A549 (cell line): ENCODE measurements at regions not wholly inside any gene's neighbourhood (a gene's known extent, or its start where the extent isn't known, plus 50 kb on each side); places are given as distances from the start of the nearest gene placed in this dataset.

Source experiments
- ATAC-seq, 2 experiments: fragments of 200-7000 bp in 1 of 2; fragments of >200 bp in 1 of 2; cut with Nextera tagmentation in 1 of 2; cut with Tn5 transposase in 1 of 2; 3 replicates each; pipeline versions ENCODE4 v1.8.0 to v1.9.1; 2018 to 2020; ENCODE audit warnings: mild to moderate bottlenecking in 1 of 2, moderate library complexity in 1 of 2
- CTCF ChIA-PET: fragments of 300-600 bp; sonication (Branson Sonifier 250); formaldehyde crosslinking; extraction: SDS; loops from one replicate; lab custom pipeline; 2021; ENCODE audit warnings: antibody characterized with exemption, inconsistent platforms; lab: Yijun Ruan, JAX
- POLR2A ChIA-PET: fragments of 350-600 bp; formaldehyde crosslinking; extraction: SDS; loops from one replicate; lab custom pipeline; 2021; ENCODE audit warnings: antibody characterized with exemption, inconsistent platforms; lab: Yijun Ruan, JAX
- DNase-seq, 2 experiments: peaks; one replicate each; pipeline versions ENCODE4 v3.0.0 to v3.0.0-alpha.2; 2011 to 2016; ENCODE audit warnings: low read depth in 1 of 2, low spot score in 1 of 2
- FAIRE-seq: peaks from 2 replicates; lab custom pipeline; 2011; peaks lifted over from hg19 to GRCh38; lab: Jason Lieb, UNC
- H3K27ac ChIP-seq, 2 experiments: fragments of >200 bp; sonication (Bioruptor Twin); formaldehyde crosslinking; 3 replicates each; pipeline ENCODE4 v1.5.1; 2016 to 2017
- H3K4me1 ChIP-seq: fragments of >200 bp; sonication (Bioruptor Twin); formaldehyde crosslinking; 3 replicates; pipeline ENCODE4 v1.6.1; 2016
- H3K4me2 ChIP-seq: fragments of >200 bp; sonication (Bioruptor Twin); formaldehyde crosslinking; 3 replicates; pipeline ENCODE4 v1.6.1; 2016
- H3K4me3 ChIP-seq: fragments of >200 bp; sonication (Bioruptor Twin); formaldehyde crosslinking; 3 replicates; pipeline ENCODE4 v1.5.1; 2016
- H3K9me3 ChIP-seq: fragments of >200 bp; sonication (Bioruptor Twin); formaldehyde crosslinking; 3 replicates; pipeline ENCODE4 v1.6.1; 2016
- FOXS1 ChIP-seq: fragments of 250-450 bp; sonication (Bioruptor Pico); IDR thresholded peaks from 2 replicates; pipeline ENCODE4 v1.5.0; 2020; ENCODE audit warnings: mild to moderate bottlenecking, moderate library complexity
- HOXB5 ChIP-seq: fragments of 250-450 bp; sonication (Bioruptor Pico); IDR thresholded peaks from 2 replicates; pipeline ENCODE4 v1.5.0; 2020; ENCODE audit warnings: mild to moderate bottlenecking, moderate library complexity
- NPAS2 ChIP-seq: fragments of 250-450 bp; sonication (Bioruptor Pico); IDR thresholded peaks from 2 replicates; pipeline ENCODE4 v1.8.0; 2022; ENCODE audit warnings: mild to moderate bottlenecking, moderate library complexity, borderline replicate concordance
- PHF8 ChIP-seq: fragments of 200-600 bp; sonication (generic); IDR thresholded peaks from 2 replicates; pipeline ENCODE4 v1.6.1; 2016; ENCODE audit warnings: low read depth, mild to moderate bottlenecking, antibody characterized with exemption, moderate library complexity, borderline replicate concordance
- POLR2A ChIP-seq: IDR thresholded peaks from 2 replicates; pipeline ENCODE4 v1.6.1; 2012; ENCODE audit warnings: mild to moderate bottlenecking, low read length
- POLR2AphosphoS2 ChIP-seq: conservative IDR thresholded peaks from 2 replicates; pipeline ENCODE4 v1.6.1; 2012; ENCODE audit warnings: low read length, improper control_type of control experiment, inconsistent platforms
- TP53 ChIP-seq: fragments of 250-450 bp; sonication (Bioruptor Pico); IDR thresholded peaks from 2 replicates; pipeline ENCODE4 v1.5.0; 2021; ENCODE audit warnings: mild to moderate bottlenecking, moderate library complexity
- WGBS: methylation state at CpG from one replicate; pipeline ENCODE4 v1.1.6; 2017; ENCODE audit errors: missing lambda C conversion rate; 5-methylcytosine and 5-hydroxymethylcytosine counted together
- TF ChIP-seq, protein P1 (sequence below): IDR thresholded peaks from 2 replicates; pipeline ENCODE4 v1.6.1; 2012
- TF ChIP-seq, protein P2 (sequence below): fragments of 150-350 bp; IDR thresholded peaks from 2 replicates; pipeline ENCODE4 v1.6.1; 2014; ENCODE audit warnings: low read depth, mild to moderate bottlenecking, low read length
- TF ChIP-seq, protein P3 (sequence below): fragments of 250-450 bp; sonication (Bioruptor Pico); IDR thresholded peaks from 2 replicates; pipeline ENCODE4 v1.5.0; 2020; ENCODE audit warnings: low read depth, mild to moderate bottlenecking, moderate library complexity
- TF ChIP-seq, protein P4 (sequence below): fragments of 450-650 bp; IDR thresholded peaks from 2 replicates; pipeline ENCODE4 v1.6.1; 2014; ENCODE audit warnings: antibody characterized with exemption
- TF ChIP-seq, protein P5 (sequence below): fragments of 250-450 bp; sonication (Bioruptor Pico); IDR thresholded peaks from 2 replicates; pipeline ENCODE4 v1.5.0; 2021; ENCODE audit warnings: mild to moderate bottlenecking, moderate library complexity, borderline replicate concordance
- TF ChIP-seq, protein P6 (sequence below): fragments of >200 bp; sonication (Bioruptor Twin); formaldehyde crosslinking; IDR thresholded peaks from 2 replicates; pipeline ENCODE4 v1.6.1; 2016

GRCh38 chr16:65663774-65664173 lies 541.9 kb upstream of the CDH11 start (continued):
- TF ChIP-seq PHF8: no peak
- TF ChIP-seq, protein P1, sequence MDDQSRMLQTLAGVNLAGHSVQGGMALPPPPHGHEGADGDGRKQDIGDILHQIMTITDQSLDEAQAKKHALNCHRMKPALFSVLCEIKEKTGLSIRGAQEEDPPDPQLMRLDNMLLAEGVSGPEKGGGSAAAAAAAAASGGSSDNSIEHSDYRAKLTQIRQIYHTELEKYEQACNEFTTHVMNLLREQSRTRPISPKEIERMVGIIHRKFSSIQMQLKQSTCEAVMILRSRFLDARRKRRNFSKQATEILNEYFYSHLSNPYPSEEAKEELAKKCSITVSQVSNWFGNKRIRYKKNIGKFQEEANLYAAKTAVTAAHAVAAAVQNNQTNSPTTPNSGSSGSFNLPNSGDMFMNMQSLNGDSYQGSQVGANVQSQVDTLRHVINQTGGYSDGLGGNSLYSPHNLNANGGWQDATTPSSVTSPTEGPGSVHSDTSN: no peak
- TF ChIP-seq, protein P2, sequence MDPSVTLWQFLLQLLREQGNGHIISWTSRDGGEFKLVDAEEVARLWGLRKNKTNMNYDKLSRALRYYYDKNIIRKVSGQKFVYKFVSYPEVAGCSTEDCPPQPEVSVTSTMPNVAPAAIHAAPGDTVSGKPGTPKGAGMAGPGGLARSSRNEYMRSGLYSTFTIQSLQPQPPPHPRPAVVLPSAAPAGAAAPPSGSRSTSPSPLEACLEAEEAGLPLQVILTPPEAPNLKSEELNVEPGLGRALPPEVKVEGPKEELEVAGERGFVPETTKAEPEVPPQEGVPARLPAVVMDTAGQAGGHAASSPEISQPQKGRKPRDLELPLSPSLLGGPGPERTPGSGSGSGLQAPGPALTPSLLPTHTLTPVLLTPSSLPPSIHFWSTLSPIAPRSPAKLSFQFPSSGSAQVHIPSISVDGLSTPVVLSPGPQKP: no peak

- CTCF ChIA-PET: no interaction called here
- no peak overlapping the region for H3K27ac ChIP-seq
- no peak for DNase-seq
- TF ChIP-seq, protein P3, sequence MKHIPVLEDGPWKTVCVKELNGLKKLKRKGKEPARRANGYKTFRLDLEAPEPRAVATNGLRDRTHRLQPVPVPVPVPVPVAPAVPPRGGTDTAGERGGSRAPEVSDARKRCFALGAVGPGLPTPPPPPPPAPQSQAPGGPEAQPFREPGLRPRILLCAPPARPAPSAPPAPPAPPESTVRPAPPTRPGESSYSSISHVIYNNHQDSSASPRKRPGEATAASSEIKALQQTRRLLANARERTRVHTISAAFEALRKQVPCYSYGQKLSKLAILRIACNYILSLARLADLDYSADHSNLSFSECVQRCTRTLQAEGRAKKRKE (CRISPR knock-in tag): no peak
- TF ChIP-seq HOXB5 (CRISPR knock-in tag) (no peak), FOXS1 (no peak), TP53 (CRISPR knock-in tag) (no peak), NPAS2 (CRISPR knock-in tag) (no peak), POLR2AphosphoS2 (no peak), POLR2A (no peak)
- TF ChIP-seq, protein P4, sequence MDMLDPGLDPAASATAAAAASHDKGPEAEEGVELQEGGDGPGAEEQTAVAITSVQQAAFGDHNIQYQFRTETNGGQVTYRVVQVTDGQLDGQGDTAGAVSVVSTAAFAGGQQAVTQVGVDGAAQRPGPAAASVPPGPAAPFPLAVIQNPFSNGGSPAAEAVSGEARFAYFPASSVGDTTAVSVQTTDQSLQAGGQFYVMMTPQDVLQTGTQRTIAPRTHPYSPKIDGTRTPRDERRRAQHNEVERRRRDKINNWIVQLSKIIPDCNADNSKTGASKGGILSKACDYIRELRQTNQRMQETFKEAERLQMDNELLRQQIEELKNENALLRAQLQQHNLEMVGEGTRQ: no peak
- TF ChIP-seq, protein P1: no peak
- TF ChIP-seq, protein P5, sequence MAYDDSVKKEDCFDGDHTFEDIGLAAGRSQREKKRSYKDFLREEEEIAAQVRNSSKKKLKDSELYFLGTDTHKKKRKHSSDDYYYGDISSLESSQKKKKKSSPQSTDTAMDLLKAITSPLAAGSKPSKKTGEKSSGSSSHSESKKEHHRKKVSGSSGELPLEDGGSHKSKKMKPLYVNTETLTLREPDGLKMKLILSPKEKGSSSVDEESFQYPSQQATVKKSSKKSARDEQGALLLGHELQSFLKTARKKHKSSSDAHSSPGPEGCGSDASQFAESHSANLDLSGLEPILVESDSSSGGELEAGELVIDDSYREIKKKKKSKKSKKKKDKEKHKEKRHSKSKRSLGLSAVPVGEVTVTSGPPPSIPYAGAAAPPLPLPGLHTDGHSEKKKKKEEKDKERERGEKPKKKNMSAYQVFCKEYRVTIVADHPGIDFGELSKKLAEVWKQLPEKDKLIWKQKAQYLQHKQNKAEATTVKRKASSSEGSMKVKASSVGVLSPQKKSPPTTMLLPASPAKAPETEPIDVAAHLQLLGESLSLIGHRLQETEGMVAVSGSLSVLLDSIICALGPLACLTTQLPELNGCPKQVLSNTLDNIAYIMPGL (CRISPR knock-in tag): no peak
- TF ChIP-seq, protein P6, sequence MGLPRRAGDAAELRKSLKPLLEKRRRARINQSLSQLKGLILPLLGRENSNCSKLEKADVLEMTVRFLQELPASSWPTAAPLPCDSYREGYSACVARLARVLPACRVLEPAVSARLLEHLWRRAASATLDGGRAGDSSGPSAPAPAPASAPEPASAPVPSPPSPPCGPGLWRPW: no peak
- TF ChIP-seq, all 56 proteins: peak for 0
- no peak overlapping the region for H3K4me3 ChIP-seq
- POLR2A ChIA-PET: no interaction called here
- 14% methylated on average over 4 of the region's 4 CpGs for WGBS
- no peaks in the 10 kb centered on the region for H3K4me1 ChIP-seq
- no peak overlapping the region for H3K4me2 ChIP-seq
- ATAC-seq (no peak), FAIRE-seq (no peak)
- H3K9me3 ChIP-seq: no peaks in the 10 kb centered on the region
Measured at GRCh38 chr16:65662256-65662655, 540.4 kb upstream of the CDH11 start.

GRCh38 chr16:65661558-65661957 lies 539.7 kb upstream of the CDH11 start:
- ChIA-PET POLR2A (no interaction called here), CTCF (no interaction called here)
- Histone ChIP-seq H3K9me3 (no peaks in the 10 kb centered on the region), H3K4me3 (no peak overlapping the region), H3K4me1 (no peaks in the 10 kb centered on the region), H3K4me2 (no peak overlapping the region), H3K27ac (no peak overlapping the region)
- DNase-seq: no peak
- WGBS: 4% methylated on average over 5 of the region's 5 CpGs
- TF ChIP-seq, protein P2: no peak
- TF ChIP-seq, protein P6: no peak
- ATAC-seq: no peak
- FAIRE-seq: no peak
